NCI-H345 (cell line): ENCODE measurements at regions not wholly inside any gene's neighbourhood (a gene's known extent, or its start where the extent isn't known, plus 50 kb on each side); places are given as distances from the start of the nearest gene placed in this dataset.

Experiments
- DNase-seq: peaks from one replicate; lab custom pipeline; 2025; lab: John Stamatoyannopoulos, UW

DNA sequence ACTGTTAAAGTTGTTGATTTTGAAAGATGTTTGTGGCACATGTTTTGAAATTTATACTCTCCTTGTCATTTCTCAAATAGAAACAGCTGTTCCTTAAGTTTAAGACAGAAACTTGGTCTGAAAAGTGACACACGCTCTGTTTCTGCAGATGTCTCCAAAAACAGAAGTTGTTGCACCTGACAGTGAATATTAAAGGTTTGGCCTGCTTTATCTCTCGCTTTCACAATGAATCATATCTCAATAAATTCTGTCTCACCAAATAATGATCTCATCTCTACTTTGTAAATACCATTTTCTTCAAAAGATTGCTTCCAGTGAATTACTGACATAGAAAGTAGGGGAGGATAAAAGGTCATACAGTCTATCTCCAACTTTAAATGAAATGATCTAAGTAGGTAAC, 294.9 kb upstream of the SYT4 start:
- DNase-seq, result no peak

DNA sequence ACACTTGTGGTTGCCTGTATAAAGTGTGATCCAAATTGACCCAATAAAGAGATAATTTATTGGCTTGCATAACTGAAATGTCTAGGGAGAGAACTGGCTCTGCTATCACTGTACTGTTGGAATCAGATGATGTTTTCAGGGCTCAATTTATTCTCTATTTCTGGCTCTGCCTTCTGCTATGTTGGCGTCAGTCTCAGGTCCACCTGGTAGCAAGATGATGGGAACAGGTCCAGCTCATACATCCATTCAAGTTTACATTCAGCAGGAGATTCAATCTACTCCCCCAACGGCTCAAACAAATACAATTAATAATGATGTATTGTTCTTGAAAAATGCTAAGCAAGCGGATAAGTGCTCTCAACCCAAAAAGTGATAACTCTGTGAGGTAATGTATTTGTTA, 297.7 kb upstream of the SYT4 start:
- no peak for DNase-seq

- DNase-seq, result no peak
Observed at GRCh38 chr18:43578211-43578610, 300.9 kb upstream of the SYT4 start.

GRCh38 chr18:43578706-43579105, 301.4 kb upstream of the SYT4 start:
- DNase-seq, result no peak

- no peak for DNase-seq
Observed at GRCh38 chr18:43581936-43582519, 304.7 kb upstream of the SYT4 start.

DNA sequence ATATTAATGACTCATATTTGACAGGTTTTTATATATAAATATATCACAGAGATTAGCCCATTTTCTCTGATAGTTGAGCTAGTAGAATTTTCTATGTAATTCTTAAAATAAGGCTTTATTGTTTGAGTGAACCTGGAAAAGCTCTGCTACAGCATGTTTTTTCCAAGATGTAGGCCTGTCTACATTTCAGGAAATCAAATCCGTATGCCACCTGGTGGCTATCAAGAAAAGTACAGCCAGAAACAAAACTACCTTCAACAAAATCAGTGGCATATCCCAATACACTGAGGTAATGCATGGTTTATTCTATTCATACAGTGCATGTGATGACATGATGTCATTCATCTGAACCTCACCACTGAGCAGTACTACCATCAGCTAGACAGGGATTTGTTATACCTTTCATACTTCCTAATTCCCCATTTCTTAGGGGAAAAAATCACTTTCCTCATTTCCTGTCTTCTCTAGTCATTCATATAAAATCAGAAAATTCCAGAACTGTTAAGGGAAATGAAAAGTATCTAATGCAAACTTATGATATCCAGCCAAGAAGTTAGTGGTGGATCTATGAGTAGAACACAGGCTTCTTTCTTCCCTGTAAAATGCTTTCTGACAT, 310.4 kb upstream of the SYT4 start:
- DNase-seq, result peak; percentile 28

DNA sequence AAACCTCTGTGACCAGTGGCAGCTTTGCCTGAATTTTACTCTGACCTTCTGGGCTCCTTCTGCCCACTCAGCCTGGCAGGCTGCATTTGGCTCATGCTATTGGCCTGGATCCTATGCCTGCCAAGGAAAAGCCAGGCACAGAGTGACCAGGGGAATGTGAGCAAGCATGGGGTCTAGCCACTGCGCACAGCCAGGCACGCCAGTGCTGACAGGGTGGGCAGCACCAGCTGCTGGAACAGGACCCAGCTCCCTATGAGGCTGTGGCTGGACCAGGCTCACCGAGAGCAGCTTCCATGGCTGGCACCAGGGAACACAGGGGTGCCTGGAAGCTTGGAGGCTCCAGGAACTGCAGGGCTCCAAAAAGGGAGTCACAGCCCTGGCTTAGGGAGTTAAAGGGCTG, 311.5 kb upstream of the SYT4 start:
- DNase-seq, result no peak

DNA sequence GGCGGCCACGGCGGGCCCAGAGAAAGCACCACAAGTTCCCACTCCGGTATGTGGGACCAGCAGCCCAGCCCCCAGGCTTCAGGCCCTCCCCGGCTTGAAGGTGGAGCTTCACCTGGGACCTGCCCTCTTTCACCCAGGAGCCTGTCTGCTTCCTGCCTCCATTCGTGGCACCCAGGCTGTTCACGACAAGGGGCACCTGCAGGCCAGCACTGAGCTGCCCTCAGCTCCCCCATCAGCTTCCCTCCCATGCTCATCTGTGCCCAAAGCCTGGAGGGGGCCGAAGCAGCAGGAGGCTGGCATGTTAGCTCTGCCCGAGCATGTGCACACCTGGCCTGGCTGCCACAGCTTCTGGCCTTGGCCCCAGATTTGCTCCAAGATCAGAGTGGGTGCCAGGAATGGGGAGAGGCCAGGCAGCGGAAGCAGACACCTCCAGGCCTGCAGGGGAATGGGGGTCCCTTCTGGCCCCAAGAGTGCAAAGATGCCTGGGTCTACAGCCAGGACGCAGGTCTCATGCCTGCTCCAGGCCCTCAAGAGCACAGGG, 312.4 kb upstream of the SYT4 start:
- DNase-seq, result no peak

- no peak for DNase-seq
Observed at GRCh38 chr18:43590182-43590903, 313.1 kb upstream of the SYT4 start.

GRCh38 chr18:43592269-43592668, 315.0 kb upstream of the SYT4 start:
- no peak for DNase-seq

- DNase-seq, result peak; percentile 52
Observed at GRCh38 chr18:43596105-43596712, 318.9 kb upstream of the SYT4 start.

GRCh38 chr18:43601432-43601831, 324.1 kb upstream of the SYT4 start:
- DNase-seq, result no peak

DNA sequence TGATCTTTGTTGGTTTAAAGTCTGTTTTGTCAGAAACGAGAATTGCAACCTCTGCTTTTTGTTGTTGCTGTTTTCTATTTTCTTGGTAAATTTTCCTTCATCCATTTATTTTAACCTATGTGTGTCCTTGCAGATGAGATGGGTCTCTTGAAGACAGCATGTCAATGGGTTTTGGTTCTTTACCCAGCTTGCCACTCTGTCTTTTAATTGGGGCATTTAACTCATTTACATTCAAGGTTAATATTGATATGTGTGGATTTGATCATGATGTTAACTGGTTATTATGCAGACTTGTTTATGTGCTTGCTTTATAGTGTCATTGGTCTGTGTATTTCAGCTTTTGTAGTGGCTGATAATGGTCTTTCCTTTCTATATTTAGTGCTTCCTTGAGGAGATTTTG, 327.9 kb upstream of the SYT4 start:
- DNase-seq, result no peak

- DNase-seq, result peak; percentile 32
Observed at GRCh38 chr18:43606795-43607194, 329.5 kb upstream of the SYT4 start.

- peak; percentile 30 for DNase-seq
Observed at GRCh38 chr18:43620936-43621335, 343.6 kb upstream of the SYT4 start.

- DNase-seq, result no peak
Observed at GRCh38 chr18:43622024-43622423, 344.7 kb upstream of the SYT4 start.

DNA sequence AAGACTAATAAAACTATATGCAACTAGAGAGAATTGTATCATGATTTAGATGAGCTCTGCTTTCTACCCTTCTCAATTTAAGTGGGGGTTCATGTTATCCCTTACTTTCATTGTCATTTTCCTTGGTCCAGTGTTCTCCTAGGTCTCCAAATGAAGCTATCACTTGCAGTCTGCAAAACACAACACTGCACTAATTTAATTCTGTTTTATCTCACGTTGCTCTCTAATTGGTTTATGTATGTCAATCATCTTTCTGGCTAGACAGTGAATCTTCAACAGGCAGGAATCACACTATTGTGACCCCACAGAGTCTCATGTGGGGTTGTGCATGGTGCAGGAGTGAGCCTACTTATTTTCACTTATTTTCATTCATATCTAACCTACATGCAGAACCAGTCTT, 348.3 kb upstream of the SYT4 start:
- DNase-seq, result no peak

GRCh38 chr18:43627848-43628530, 350.7 kb upstream of the SYT4 start:
- DNase-seq, result peak; percentile 75

DNA sequence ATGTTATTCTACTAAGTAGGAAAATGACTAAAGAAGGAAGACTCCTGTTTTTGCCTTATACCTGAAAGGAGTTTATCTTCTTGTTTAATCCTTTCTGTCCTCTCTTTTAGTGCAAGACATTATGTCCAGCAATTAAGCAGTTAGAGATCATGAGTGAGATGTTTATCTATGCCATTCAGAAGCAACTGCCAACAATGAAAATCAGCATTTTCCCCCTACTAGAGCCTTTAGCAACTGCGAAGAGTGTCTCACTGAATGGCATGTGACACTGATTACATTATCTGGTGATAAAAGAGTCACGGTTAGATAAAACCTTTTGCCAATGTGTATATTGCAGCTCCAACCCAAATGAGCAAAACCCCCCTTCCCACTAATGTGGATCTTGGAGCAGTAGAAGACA, 357.7 kb upstream of the SYT4 start:
- peak; percentile 73 for DNase-seq

DNA sequence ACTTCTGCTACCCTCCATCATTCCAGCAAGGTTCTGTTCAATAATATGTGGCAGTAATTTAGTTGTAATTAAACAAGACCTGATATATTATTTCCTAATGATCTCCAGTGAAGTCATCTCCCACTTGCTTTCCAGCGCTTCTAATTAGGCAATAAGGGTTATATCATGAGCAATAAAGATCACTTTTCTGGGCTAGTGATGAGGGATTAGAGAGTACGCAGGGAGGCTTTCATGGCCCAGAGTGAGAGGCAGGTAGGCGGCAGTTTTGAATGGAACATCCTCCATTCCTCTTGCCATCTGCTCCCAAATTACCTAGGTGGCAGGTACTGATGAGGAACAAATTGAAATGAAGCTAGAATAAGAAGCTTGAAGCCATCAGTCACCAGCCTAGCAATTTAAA, 358.1 kb upstream of the SYT4 start:
- no peak for DNase-seq

DNA sequence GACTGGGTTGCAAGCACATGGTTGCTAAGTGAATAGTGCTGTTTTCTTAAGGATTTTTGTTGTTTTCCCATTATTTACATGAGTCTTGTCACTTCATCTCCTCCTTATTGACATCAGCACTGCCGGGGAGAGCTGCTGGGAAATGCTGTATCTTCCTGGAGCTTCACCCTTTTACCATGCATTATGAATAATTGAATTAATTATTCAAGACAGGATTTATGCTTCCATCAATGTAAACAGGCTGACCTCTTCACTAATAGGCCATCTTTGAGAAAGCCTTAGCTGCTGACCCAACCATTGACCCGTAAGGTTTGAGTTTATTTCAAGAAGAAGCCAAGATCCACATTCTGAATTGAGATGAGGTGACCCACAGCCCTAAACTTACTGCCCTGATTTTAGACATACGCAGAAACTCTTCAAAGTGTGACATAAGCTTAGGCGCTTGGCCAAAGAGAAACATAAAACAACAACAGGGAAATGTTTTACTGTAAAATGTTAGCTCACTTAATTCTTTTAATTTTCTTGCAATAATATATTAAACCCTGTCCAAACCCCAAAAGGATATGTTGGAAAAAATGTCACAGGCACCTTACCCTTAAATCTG, 365.5 kb upstream of the SYT4 start:
- no peak for DNase-seq

DNA sequence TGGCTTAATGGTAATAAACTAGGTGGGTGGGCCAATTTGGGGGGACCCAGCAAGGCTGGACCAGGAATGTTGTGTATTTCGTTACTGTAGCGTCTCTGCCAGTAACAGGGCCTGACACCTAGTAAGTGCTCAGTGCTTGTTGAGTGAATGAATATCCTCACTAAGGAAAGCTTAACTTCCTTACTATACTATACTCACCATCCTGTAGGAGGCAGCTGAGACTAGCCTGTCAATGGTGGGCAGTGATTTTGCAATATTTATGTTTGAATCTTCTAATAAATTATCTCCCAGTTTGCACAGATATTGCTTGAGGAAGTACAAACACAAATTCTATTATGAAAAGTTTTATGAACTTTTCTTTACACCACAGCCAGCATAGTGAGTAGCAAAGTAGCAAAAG, 370.7 kb upstream of the SYT4 start:
- no peak for DNase-seq
